Hepatocyte (in vitro differentiated cells): ENCODE measurements at regions not wholly inside any gene's neighbourhood (a gene's known extent, or its start where the extent isn't known, plus 50 kb on each side); places are given as distances from the start of the nearest gene placed in this dataset.

Source experiments
- EZH2 ChIP-seq: fragments of 200-600 bp; sonication (generic); IDR thresholded peaks from 2 replicates; pipeline ENCODE4 v1.6.1; 2016; ENCODE audit warnings: antibody characterized with exemption, mild to moderate bottlenecking, borderline replicate concordance
- TF ChIP-seq, protein P1 (sequence below): fragments of 200-600 bp; sonication (generic); IDR thresholded peaks from 2 replicates; pipeline ENCODE4 v1.5.1; 2016; ENCODE audit warnings: antibody characterized with exemption, mild to moderate bottlenecking; ENCODE audit not compliant: poor library complexity

DNA sequence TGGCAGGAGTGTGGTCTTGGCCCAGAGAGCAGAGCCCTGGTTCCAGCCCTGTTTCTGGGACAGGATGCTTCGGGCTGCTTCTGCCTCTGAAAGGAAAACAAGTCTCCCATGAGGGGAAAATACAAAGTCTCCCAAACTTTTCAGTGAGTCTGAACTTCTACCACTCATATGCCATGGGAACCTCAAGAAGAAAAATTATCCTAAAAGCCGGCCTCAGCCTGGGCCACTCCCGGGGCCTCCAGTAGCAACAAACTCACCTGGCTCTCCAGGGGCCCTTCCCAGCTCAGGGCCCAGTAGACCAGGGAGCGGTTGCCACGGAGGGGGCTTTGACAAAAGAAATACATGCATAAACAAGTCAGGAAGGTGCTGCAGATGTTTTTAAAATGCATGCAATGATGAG lies 289.2 kb upstream of the HDAC4 start:
- TF ChIP-seq, protein P1, sequence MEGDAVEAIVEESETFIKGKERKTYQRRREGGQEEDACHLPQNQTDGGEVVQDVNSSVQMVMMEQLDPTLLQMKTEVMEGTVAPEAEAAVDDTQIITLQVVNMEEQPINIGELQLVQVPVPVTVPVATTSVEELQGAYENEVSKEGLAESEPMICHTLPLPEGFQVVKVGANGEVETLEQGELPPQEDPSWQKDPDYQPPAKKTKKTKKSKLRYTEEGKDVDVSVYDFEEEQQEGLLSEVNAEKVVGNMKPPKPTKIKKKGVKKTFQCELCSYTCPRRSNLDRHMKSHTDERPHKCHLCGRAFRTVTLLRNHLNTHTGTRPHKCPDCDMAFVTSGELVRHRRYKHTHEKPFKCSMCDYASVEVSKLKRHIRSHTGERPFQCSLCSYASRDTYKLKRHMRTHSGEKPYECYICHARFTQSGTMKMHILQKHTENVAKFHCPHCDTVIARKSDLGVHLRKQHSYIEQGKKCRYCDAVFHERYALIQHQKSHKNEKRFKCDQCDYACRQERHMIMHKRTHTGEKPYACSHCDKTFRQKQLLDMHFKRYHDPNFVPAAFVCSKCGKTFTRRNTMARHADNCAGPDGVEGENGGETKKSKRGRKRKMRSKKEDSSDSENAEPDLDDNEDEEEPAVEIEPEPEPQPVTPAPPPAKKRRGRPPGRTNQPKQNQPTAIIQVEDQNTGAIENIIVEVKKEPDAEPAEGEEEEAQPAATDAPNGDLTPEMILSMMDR: no peak
- no peak for TF ChIP-seq EZH2
